Lower leg skin (tissue), 4 donors: ENCODE measurements at regions not wholly inside any gene's neighbourhood (a gene's known extent, or its start where the extent isn't known, plus 50 kb on each side); places are given as distances from the start of the nearest gene placed in this dataset.

ENCODE experiments used
- DNase-seq, 2 donors: peaks; one replicate each; pipeline ENCODE4 v3.0.0-alpha.2; 2019; ENCODE audit warnings: low spot score in 2 of 2
- H3K4me3 ChIP-seq: fragments of 200-600 bp; sonication (generic); 2 replicates; pipeline ENCODE4 v1.5.1; 2017; ENCODE audit warnings: mild to moderate bottlenecking, low read depth; ENCODE audit not compliant: poor library complexity, severe bottlenecking
- CTCF ChIP-seq, 3 donors: fragments of 450-650 bp; IDR thresholded peaks; one replicate each; pipeline ENCODE4 v1.5.1; 2016; ENCODE audit warnings: antibody characterized with exemption in 3 of 3, mild to moderate bottlenecking in 3 of 3, moderate library complexity in 2 of 3
- POLR2A ChIP-seq, 2 donors: fragments of 450-650 bp; IDR thresholded peaks; one replicate each; pipeline ENCODE4 v1.6.1; 2016 to 2017; ENCODE audit warnings: antibody characterized with exemption in 2 of 2, mild to moderate bottlenecking in 1 of 2, moderate library complexity in 1 of 2
- WGBS, 2 donors: methylation state at CpG; one replicate each; pipeline ENCODE4 v1.1.5; 2018; 5-methylcytosine and 5-hydroxymethylcytosine counted together
- intact Hi-C: fragments of 100-400 bp; cut with DNase I; formaldehyde crosslinking; loops from one replicate; pipeline ENCODE4 v1.15.0; 2023; ENCODE audit warnings: low total_unique reads

- TF ChIP-seq POLR2A (IDR thresholded peaks at IDR 0.05) (no peak), CTCF (IDR thresholded peaks at IDR 0.05) (no peak)
- DNase-seq: no peak
- intact Hi-C loops: no loop called here
- WGBS, 2 donors: 65 to 79% methylated on average over 2 of the region's 2 CpGs
- H3K4me3 ChIP-seq: no peak overlapping the region
These were observed 56.5 kb upstream of the AMN1 start for GRCh38 chr12:31785318-31785717.

- TF ChIP-seq CTCF (IDR thresholded peaks at IDR 0.05): no peak
- TF ChIP-seq POLR2A (IDR thresholded peaks at IDR 0.05): no peak
- intact Hi-C loops: no loop called here
- DNase-seq: no peak
- H3K4me3 ChIP-seq: no peak overlapping the region
- WGBS, 2 donors: 54 to 55% methylated on average over 3 of the region's 3 CpGs
These were observed 55.3 kb upstream of the AMN1 start for GRCh38 chr12:31783996-31784645.

GRCh38 chr12:31783556-31783955 lies 54.7 kb upstream of the AMN1 start:
- WGBS, 2 donors: 68 to 69% methylated on average over 1 of the region's 1 CpG
- TF ChIP-seq POLR2A (IDR thresholded peaks at IDR 0.05): no peak
- TF ChIP-seq CTCF (IDR thresholded peaks at IDR 0.05): no peak
- no peak overlapping the region for H3K4me3 ChIP-seq
- intact Hi-C loops: no loop called here
- DNase-seq: no peak

- TF ChIP-seq CTCF (IDR thresholded peaks at IDR 0.05) (no peak), POLR2A (IDR thresholded peaks at IDR 0.05) (no peak)
- no peak for DNase-seq
- intact Hi-C loops: no loop called here
- 87% methylated on average over 17 of the region's 17 CpGs for WGBS, 2 donors
- no peak overlapping the region for H3K4me3 ChIP-seq
These were observed 53.2 kb upstream of the AMN1 start for GRCh38 chr12:31781894-31782540.

- no peak for TF ChIP-seq POLR2A (IDR thresholded peaks at IDR 0.05)
- no peak for TF ChIP-seq CTCF (IDR thresholded peaks at IDR 0.05)
- no peak for DNase-seq
- intact Hi-C loops: no loop called here
- no peak overlapping the region for H3K4me3 ChIP-seq
- WGBS, 2 donors: 68 to 69% methylated on average over 5 of the region's 5 CpGs
These were observed 51.3 kb upstream of the AMN1 start for GRCh38 chr12:31780096-31780495.

GRCh38 chr12:31778687-31779086 lies 49.9 kb upstream of the AMN1 start:
- WGBS, 2 donors: 64 to 73% methylated on average over 5 of the region's 5 CpGs
- TF ChIP-seq POLR2A (IDR thresholded peaks at IDR 0.05): no peak
- no peak for TF ChIP-seq CTCF (IDR thresholded peaks at IDR 0.05)
- H3K4me3 ChIP-seq: no peak overlapping the region
- intact Hi-C loops: no loop called here
- DNase-seq: no peak
